GDM1 (cell line): ENCODE measurements at regions not wholly inside any gene's neighbourhood (a gene's known extent, or its start where the extent isn't known, plus 50 kb on each side); places are given as distances from the start of the nearest gene placed in this dataset.

Source experiments
- DNase-seq: peaks from one replicate; lab custom pipeline; 2025; lab: John Stamatoyannopoulos, UW

DNA sequence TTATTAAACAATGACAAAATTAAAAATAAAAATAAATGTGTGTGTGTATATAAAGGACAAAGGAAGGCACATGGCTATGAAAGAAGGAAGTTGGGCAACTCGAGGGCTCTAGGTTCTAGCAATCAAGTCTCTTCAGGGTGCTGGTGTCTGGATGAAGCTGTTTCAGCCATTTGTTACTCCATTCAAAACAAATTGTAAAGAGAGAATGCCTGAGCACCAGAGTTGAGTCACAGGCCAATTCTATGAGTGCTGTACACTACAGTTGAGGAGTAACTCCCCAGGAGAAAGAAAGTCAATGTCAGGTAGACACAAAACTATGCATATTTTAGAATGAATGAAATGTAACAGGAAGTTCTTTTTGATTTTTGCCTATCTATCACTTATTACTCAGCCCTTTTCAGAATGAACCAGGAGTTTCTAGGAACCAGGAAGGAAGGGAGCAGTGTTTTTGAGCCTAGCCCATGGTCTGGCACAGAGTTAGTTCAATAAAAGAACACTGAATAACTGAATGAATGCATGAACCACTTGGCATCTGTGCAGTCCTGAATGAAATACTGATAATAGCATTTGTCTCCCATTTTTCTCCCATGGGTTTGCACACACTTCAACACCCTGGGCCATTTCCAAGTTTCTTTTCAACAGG is 151.7 kb upstream of the CPEB2 start:
- no peak for DNase-seq

DNA sequence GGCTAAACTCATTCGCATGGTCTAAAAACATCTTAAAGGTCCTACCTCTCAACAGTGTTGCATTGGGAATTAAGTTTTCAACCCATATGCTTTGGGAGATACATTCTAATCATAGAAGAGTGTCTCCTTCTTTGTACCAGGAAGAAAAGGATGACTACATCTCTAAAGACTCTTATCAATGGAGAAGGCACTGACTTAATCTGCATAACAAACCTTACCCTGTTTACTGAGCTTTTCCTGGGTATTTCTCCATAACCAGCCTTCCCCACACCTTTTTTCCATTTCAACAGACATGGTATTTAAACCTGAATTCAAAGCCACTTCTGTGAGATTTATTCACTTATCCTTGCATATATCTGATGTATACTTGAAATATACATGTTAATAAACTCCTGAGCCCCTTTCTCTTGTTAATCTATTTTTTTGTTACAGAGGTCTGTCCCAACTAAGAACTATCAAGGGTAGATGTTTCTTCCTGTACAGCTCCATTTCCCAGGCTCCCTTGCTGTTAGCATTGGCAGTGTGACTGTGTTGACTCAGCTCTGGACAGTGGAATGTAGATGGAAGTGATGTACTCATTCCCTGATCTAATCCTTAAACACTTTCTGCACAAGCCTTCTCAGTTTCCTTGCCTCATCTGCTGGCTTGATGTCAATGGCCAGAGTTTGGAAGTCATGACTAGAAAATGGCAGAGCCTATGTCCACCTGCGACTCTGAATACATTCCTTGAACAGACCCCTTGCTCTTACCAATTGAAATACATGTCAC is 148.9 kb upstream of the CPEB2 start:
- DNase-seq = no peak

DNA sequence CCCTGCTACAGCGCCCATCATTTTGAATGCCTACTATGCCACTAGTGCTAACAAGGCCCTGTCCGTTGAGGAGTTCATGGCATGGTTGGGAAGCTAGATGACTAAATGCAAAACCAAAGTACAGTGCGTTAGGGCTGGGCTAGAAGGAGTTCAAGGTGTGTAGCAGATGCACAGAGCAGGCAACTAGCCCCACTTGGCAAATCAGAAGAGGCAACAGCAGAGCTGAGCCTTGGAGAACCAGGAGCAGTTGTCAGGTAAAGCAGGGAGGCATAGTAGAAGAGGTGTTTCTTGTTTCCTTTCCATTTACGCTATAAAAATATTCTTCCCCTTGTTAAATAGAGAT is 146.6 kb upstream of the CPEB2 start:
- no peak for DNase-seq

DNA sequence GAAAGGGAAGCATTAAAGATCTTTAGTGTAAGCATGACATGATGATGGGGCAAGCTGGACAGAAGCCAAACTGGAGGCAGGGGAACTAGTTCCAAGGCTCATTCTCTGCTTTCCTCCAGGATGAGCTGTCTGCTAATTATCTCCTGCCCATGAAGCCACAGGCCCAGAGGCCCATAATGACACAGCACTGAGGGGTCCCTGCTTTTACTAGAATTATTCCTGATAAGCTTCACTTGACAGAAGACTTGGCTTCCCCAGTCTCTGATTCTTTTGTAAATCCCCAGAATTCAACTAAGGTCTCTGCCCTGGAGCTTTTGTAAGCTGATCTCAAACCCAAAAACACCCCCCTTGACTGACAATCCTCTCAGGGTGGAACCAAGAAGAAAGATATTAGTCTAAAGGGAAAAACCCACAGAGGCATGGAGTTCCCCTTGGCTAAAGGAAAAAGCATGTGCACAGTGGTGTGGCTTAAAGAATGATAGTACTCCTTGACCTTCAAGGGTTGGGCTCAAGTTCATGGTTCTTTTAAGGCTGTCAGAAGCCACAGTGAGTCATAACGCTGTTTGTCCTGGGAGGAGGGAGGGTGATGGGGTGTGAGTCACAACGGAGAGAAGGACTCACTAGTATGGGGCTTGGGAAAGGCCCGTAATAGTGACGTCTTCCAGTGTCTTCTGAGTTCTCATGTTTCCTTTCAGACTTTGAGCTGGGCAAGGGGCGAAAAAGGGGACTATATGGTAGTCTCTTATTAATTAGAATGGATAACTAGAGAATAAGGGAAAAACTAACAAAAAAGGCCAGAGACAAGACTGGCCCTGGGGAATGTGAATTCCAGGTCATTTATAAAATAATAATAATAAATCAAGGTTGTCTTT is 146.0 kb upstream of the CPEB2 start:
- peak; percentile 22 for DNase-seq

DNA sequence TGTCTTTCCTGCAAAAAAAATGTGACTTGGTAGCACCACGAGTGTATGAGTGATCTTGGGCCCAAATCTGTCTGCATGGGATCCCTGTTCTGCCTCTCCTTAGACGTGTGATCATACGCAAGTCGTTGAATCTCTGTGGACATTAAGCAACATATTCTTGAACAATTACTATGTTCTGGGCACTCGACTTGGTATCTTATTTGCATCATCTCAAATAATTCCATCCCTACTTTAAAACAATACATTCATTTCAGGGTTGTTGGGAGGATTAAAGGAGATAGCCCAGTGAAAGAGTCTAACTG is 145.4 kb upstream of the CPEB2 start:
- DNase-seq = no peak

DNA sequence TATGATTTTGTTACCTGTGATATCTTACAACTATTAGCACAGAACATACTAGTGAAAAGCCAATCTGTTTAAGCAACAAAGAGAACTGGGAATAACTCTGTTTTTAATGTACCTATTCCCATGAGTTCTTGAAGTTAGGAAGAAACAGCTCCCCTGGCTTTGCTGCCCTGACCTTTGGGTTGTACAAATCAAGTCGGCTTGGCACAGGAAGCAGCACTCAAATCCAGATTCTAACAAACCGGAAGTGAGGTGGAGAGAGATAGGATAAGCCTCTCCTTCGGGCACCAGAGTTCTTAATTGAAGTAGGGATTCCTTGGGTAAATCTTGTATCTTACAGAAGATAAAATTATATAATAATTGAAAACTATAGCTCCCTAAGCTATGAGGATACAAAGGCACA is 144.8 kb upstream of the CPEB2 start:
- DNase-seq = no peak

DNA sequence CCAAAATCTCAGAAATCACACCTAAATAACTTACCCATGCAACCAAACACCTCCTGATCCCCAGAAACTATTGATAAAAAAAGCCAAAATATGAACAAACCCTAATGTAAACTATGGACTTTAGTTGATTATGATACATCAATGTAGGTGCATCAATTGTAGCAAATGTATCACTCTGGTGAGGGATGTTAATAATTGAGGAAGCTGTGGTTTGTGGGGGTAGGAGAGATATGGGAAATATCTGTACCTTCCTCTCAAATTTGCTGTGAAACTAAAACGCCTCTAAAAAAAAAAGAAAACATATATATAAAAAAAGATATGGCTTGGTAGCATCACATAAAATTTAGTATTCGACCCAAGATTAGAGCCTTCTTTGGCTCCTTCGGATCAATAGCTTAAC is 144.3 kb upstream of the CPEB2 start:
- no peak for DNase-seq

DNA sequence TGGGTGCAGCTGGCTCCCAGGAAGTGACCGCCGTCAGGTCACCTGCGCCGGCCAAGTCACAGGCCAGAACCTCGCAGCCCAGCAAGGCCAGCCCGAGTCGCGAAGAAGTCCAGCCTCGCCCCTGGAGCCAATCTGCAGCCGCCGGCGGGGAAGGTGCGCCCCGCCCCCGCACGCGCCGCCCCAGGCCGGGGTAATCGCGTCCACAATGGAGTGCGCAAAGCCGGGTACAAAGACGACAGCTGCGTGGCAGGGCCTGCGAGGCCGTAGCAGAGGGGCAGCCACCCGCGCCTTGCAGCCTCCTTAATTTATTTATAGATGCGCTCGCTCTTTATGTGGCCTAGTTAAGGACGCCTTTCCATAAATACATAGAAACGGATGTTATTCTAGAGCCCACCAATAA is 139.4 kb upstream of the CPEB2 start:
- DNase-seq = no peak

DNA sequence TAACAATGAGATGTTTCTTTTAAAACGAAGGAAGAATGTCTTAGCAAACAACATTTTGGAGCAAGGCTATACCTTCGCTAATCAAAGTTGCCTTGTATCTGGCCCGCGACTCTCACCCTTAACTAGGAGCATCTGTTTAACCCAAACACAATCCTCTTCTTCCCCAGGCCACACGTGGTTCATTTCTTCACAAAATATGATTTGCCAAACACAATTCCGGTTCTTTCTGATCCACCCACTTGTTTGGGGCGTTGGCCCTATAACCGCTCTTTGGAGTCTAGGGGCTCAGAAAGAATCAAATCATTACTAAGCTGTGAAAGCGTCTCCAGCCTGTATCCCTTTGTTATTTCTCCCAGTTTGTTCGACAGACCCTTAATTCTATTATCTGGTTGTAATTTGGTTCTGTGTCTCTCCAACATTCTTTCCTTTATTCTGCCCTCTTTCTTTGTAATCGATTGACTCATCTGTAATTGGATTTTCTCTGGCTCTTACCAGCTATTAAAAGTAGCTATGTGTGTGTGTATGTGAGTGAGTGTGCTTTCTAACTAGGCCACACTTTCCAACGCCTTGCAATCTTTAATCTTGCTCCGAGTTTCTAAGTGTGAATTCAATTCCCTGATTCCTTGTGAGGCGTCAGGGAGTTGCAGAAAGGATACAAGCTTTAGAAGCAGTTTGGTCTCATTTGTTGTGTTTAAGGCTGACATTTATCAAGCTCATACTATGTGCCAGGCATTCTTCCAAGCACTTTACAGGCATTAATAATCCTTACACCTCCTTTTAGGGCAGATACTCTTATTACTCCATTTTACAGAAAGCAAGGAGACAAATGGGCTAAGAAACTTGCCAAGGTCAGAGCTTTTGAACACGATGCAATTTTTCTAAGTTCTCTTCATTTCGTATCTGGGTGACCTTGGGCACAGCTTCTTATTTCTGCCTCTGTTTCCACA is 138.6 kb upstream of the CPEB2 start:
- DNase-seq = no peak

DNA sequence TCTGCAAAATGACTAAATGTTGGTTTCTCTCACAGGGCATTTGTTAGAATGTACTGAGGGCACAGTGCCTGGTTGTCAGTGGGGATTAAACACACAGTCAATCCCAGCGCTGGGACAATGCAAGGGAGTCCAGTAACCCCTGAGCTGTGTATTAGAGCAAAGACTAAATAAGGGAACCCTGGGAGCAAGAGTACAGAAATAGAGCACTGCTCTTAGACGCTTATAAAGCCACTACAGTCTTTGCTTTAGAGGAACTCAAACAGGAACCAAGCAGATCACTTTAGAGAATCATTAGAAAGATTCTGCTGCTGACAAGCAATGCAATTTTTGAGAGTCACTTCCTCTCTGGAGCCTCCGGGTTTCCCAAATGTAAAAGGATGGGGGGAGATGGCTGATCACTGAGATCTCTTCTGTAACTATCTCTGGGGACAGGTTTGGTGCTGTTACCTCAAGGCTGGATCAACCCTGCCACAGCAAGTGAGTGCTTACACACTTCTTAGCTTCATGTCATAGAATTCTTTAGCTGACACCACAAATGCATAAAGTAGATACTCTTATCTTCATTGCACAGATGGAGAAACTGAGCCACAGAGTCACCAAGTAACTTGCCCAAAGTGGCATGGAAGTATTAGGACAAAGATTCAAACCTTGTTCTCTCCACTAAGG is 137.8 kb upstream of the CPEB2 start:
- peak; percentile 23 for DNase-seq

DNA sequence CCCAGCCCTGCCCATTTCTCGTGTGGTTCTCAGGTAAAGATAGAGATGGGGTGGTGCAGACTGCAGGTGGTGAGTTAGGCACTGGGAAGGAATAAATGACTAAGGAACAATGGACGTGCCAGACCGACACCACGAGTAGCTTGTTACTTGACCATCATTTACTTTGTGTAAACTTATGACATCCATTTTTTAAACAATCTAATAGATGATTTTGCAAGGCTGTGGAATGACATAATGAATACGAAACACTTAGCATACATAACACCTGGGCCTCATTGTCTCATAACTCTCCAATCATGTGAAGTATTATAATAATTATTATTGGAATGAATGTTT is 137.3 kb upstream of the CPEB2 start:
- no peak for DNase-seq

DNA sequence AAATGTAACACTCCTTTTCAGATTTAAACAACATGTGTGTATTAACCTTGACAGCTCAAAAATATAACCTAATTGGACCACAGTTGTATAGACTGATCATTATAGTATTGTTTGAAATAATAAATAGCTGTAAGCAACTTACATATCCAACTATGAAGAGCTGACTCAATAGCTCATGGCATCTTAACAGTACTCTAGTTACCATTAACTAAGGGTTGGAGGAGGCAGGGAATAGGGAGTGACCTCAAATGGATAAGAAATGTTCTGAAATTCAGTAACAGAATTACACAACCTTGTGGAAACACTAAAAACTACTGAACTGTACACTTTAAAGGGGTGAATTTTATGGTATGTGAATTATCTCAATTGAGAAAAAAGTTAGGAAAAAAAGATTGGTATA is 136.5 kb upstream of the CPEB2 start:
- no peak for DNase-seq

DNA sequence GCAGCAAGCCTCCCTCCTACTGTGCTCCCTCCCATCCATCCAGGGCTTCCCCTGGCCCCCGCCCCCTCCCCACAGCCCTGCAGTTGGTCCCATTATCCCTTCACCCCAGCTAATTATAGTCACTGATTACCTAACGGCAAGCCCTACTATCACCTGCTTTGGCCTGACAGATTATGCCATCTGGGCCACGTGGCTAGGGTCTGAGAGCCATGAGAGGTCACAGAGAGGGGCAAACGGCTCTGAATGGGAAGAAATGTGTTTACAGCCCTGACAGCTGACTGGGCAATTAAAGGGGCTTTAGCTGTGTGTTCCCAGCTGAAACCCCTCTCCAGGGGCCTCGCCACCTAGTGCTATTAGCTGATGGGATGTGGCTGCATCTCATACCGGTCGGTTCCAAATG is 134.4 kb upstream of the CPEB2 start:
- DNase-seq = no peak

DNA sequence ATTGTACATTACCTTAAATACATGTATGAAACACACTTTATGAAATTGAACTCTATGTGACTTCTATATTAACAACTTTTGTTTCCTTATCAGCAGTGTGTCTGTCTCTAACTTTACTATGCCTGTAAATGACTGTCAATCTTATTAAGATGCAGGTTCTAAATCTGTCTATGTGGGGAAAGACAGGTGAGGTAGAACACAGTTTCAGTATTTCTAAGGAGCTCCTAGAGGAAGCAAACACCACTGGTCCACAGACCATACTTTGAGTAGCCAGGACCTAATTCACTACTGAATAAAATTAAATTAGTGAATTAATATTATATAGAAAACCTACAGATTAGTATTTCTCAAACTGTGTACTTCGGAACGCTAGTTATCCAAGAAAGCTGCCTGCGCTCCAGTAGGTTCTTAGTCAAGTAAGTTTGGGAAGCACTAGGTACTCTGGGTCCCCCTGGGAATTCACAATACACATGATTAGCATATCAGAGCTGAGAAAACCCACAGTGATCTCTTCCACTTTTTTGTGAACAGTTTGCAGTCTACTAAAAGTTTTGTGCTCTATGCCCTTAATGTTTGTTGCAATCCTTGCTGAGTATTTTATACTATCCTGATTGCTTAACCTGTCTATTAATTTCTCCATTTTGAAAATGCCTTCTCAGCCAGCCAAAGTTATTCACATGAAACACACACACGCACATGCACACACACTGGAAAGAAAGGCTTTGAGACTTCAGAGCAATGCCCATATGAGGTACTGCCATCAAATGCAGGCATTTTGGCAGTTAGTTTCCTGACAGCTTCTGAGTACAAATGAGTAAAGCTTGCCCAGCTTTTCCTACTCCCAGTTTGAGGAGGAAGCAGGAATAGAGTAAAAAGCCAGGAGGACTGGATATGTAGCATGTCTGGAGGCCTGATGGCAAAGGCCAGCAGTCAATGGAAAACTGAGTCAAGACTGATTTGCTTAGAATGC is 133.6 kb upstream of the CPEB2 start:
- DNase-seq = no peak

DNA sequence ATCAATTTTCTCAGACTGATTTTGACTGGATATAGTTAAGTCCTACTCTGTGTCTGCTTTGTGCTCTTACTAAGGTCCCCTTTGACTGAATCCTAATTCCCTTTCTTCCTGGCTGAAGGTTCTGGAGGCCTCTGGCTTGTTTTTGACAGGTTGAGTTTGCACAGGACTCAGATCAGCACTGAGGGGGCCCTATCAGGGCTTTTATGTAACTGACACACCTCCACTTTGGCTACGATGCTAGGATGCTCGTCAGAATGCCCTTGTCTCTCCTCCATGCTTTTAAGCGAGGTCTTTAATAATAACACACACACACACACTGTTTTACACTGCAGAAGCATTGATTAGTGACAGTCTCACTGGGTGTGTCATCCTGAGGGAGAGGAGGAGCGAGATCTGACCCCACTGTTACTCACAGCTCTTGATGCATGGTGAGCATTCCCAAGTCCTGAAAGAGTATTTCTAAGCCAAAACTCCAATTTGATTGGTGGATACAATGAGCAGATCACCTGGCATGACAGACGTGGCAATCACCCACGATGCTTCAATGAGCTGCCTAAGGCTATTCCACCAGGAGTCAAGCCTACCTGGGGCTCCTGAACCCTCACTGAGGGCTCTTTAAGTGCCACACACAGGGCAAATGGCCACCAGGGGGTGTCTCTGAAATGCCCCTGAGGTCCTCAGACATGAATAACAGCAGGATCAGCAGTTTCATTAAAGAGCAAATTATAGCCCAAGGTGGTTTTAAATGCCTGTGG is 130.4 kb upstream of the CPEB2 start:
- DNase-seq = peak; percentile 29

DNA sequence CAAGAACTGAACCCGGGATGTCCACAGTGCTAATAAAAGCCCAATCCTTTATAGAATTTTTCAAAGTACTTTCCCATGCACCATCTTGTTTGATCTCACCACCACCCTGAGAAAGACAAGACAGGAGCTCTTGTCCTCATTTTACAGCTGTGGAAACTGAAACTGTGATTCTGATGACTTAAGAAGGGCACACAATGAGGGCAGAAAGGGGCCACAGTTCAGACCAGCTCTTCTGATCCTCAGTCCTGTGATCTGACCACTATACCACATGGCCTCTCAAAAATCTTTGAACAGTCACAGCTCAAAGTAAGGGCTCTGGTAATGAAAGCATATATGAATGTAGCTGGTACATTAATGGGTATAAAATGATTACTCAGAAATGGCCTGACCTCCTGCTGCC is 127.3 kb upstream of the CPEB2 start:
- DNase-seq = no peak

DNA sequence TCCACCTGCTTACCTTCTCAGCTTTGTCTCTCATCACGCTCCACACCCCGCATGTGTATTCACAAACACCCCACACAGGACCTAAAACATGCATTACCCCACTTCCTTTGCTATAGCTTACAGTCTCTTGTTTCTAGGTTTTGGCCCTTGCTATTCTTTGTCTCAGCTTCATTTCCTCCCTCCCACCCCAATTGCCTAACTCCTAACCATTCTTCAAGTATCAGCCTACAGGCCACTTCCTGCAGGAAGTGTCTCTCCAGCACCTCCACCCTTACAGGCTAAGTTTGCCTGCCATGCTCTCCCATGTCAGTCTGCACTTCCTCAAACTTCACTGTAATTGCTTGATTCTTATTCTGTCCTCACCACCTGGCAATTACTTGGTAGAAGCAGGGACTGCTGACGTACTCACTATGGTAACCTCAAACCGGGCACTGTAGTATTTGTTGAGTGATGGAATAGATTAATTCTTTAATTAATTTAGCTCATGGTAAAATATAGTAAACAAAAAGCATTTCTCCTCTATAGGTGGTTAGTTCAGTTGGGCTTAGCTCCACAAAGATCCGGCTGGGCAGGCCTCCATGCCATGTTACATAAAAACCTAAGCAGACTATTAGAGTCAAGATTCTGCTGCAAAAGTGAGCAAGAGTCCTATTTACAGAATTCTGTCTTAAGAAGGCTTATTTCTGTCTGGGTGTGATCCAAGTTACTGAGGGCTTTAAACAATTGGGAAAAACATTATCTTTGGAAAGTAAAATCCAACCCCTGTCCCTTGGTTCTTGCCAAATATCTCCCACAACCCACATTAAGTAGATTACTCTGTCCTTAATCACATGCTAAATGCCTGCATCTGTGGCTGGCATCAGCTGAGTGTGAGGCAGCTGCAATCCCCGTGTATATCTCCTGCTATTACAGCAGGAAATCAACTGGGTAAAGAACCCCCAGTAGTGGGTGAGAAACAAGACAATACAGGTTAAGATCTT is 124.7 kb upstream of the CPEB2 start:
- peak; percentile 87 for DNase-seq

DNA sequence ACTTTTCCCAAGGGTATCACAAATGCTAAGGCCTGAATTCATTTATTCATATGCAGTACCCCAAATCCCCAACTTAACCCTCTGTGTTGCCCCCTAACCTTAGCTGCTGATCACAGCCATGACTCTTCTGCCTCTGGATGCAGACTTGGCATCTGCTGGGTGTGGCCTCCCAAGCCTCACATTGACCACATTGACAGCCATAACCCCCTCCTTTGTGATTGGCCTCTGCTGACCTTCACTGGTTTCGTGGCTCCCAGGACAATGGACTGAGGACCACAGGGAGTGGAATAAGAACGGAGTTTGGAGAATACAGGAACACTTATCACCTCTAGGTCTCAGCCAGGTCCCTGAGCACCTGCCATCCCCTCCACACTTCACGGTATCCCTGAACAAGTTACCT is 123.6 kb upstream of the CPEB2 start:
- DNase-seq = no peak

DNA sequence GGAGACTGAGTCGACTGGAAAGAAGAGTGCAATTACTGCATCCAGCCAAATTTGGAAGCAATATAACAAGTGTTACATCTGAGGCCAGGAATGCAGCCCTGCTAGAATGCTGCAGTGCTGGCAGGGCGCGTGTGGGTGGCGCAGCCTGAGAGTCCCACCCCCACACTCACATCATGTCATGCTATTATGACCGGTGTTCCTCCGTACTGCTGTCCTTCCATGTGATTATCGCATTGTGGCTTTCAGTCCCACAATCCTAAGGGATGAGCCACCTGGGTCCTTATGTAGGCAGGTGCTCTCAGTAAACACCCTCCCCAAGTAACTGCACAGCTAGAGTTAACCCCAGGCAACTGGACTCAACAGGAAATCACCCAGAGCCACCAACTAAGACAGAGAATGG is 122.6 kb upstream of the CPEB2 start:
- no peak for DNase-seq
